ENCODE measurements at regions not wholly inside any gene's neighbourhood (a gene's known extent, or its start where the extent isn't known, plus 50 kb on each side); places are given as distances from the start of the nearest gene placed in this dataset.

- H3K27me3 ChIP-seq (ENCODE audit: insufficient read depth, low read length), result no peaks in the 10 kb centered on the region
- no peaks in the 10 kb centered on the region for H3K9me2 ChIP-seq (ENCODE audit: low read depth, low read length)
- no peaks in the 10 kb centered on the region for H3K9me3 ChIP-seq (ENCODE audit: low read length)
- no peak overlapping the region for H2AFZ ChIP-seq (ENCODE audit: low read length)
- no peak overlapping the region for H3K4me2 ChIP-seq (ENCODE audit: low read length)
- no peak overlapping the region for H3K9ac ChIP-seq (ENCODE audit: low read length)
- no peaks in the 10 kb centered on the region for H3K4me1 ChIP-seq (ENCODE audit: insufficient read depth, low read length, severe bottlenecking)
- H3K27ac ChIP-seq (ENCODE audit: low read depth, low read length, poor library complexity, severe bottlenecking), result no peak overlapping the region
- H3K79me2 ChIP-seq (ENCODE audit: insufficient read depth, low read length), result no peaks in the 10 kb centered on the region
- no peaks in the 10 kb centered on the region for H4K20me1 ChIP-seq (ENCODE audit: insufficient read depth, low read length)
- no peaks in the 10 kb centered on the region for H3F3A ChIP-seq (ENCODE audit: insufficient read depth, low read length)
- TF ChIP-seq, protein P1, sequence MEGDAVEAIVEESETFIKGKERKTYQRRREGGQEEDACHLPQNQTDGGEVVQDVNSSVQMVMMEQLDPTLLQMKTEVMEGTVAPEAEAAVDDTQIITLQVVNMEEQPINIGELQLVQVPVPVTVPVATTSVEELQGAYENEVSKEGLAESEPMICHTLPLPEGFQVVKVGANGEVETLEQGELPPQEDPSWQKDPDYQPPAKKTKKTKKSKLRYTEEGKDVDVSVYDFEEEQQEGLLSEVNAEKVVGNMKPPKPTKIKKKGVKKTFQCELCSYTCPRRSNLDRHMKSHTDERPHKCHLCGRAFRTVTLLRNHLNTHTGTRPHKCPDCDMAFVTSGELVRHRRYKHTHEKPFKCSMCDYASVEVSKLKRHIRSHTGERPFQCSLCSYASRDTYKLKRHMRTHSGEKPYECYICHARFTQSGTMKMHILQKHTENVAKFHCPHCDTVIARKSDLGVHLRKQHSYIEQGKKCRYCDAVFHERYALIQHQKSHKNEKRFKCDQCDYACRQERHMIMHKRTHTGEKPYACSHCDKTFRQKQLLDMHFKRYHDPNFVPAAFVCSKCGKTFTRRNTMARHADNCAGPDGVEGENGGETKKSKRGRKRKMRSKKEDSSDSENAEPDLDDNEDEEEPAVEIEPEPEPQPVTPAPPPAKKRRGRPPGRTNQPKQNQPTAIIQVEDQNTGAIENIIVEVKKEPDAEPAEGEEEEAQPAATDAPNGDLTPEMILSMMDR (IDR thresholded peaks at IDR 0.05; ENCODE audit: low read length), result no peak
- H3K36me3 ChIP-seq (ENCODE audit: insufficient read depth, low read length), result no peaks in the 10 kb centered on the region
- H3K4me3 ChIP-seq (ENCODE audit: low read depth, low read length, poor library complexity, severe bottlenecking), result no peak overlapping the region
These were observed 398.4 kb downstream of the NUAK1 start for GRCh38 chr12:105740369-105740768.

GRCh38 chr12:105740970-105741725 lies 397.6 kb downstream of the NUAK1 start:
- no peak overlapping the region for H3K4me2 ChIP-seq (ENCODE audit: low read length)
- TF ChIP-seq, protein P1 (IDR thresholded peaks at IDR 0.05; ENCODE audit: low read length), result no peak
- no peak for TF ChIP-seq EZH2 (IDR thresholded peaks at IDR 0.05; ENCODE audit: borderline replicate concordance, low read length)

DNA sequence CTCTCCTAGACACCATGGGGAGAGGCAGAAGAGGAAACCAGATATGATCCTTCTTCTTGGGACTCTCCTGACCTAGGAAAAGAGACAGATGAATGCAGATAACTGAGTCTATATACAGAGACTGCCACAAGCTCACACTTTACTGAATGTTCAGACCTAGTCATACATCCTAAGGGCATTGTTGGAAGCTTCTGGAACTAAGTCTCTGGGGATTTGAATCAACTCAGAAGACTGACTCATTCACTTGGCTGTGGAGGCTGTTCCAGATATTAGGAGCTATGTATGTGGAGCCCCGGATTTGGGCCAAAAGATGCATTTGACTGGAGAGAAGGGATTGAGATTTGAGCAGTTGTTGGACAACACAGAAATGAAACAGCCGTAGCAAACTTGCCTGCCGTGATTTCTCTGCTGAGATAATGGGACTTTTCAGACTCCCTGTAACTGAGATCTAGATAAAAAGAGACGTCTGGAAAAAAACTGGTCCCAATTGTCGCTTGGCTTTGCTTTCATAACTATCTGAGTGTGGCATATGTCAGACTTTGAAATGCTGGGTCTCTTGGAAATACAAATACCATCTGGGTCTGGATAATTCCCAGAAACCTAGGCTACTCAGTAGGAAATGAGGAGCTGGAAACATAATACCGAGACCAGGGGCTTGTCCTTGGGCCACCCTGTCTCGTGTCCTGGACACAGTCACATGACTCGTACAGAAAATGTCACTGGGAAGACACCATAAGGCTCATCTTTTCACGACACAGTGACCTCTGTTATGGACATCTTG lies 396.8 kb downstream of the NUAK1 start:
- no peaks in the 10 kb centered on the region for H3K4me1 ChIP-seq (ENCODE audit: insufficient read depth, low read length, severe bottlenecking)
- H3K9me2 ChIP-seq (ENCODE audit: low read depth, low read length), result no peaks in the 10 kb centered on the region
- H3K36me3 ChIP-seq (ENCODE audit: insufficient read depth, low read length), result no peaks in the 10 kb centered on the region
- H3K9ac ChIP-seq (ENCODE audit: low read length), result no peak overlapping the region
- H3K79me2 ChIP-seq (ENCODE audit: insufficient read depth, low read length), result no peaks in the 10 kb centered on the region
- H3K4me2 ChIP-seq (ENCODE audit: low read length), result no peak overlapping the region
- no peak for TF ChIP-seq EZH2 (IDR thresholded peaks at IDR 0.05; ENCODE audit: borderline replicate concordance, low read length)
- TF ChIP-seq, protein P1 (IDR thresholded peaks at IDR 0.05; ENCODE audit: low read length), result no peak
- no peak overlapping the region for H2AFZ ChIP-seq (ENCODE audit: low read length)
- H3K9me3 ChIP-seq (ENCODE audit: low read length), result no peaks in the 10 kb centered on the region
- H3K4me3 ChIP-seq (ENCODE audit: low read depth, low read length, poor library complexity, severe bottlenecking), result no peak overlapping the region
- no peak overlapping the region for H3K27ac ChIP-seq (ENCODE audit: low read depth, low read length, poor library complexity, severe bottlenecking)
- no peaks in the 10 kb centered on the region for H3F3A ChIP-seq (ENCODE audit: insufficient read depth, low read length)
- no peaks in the 10 kb centered on the region for H4K20me1 ChIP-seq (ENCODE audit: insufficient read depth, low read length)
- H3K27me3 ChIP-seq (ENCODE audit: insufficient read depth, low read length), result no peaks in the 10 kb centered on the region

More at GRCh38 chr12:105740970-105741725, 397.6 kb downstream of the NUAK1 start:
- Histone ChIP-seq H2AFZ (ENCODE audit: low read length) (no peak overlapping the region), H3K4me1 (ENCODE audit: insufficient read depth, low read length, severe bottlenecking) (no peaks in the 10 kb centered on the region), H3K9me2 (ENCODE audit: low read depth, low read length) (no peaks in the 10 kb centered on the region), H3K9me3 (ENCODE audit: low read length) (no peaks in the 10 kb centered on the region), H3K9ac (ENCODE audit: low read length) (no peak overlapping the region), H3K27me3 (ENCODE audit: insufficient read depth, low read length) (no peaks in the 10 kb centered on the region), H3K36me3 (ENCODE audit: insufficient read depth, low read length) (no peaks in the 10 kb centered on the region), H3F3A (ENCODE audit: insufficient read depth, low read length) (no peaks in the 10 kb centered on the region), H3K79me2 (ENCODE audit: insufficient read depth, low read length) (no peaks in the 10 kb centered on the region), H3K4me3 (ENCODE audit: low read depth, low read length, poor library complexity, severe bottlenecking) (no peak overlapping the region), H3K27ac (ENCODE audit: low read depth, low read length, poor library complexity, severe bottlenecking) (no peak overlapping the region), H4K20me1 (ENCODE audit: insufficient read depth, low read length) (no peaks in the 10 kb centered on the region)

Measured in OCI-LY1 (cell line).